ENCODE measurements at regions not wholly inside any gene's neighbourhood (a gene's known extent, or its start where the extent isn't known, plus 50 kb on each side); places are given as distances from the start of the nearest gene placed in this dataset.

DNA sequence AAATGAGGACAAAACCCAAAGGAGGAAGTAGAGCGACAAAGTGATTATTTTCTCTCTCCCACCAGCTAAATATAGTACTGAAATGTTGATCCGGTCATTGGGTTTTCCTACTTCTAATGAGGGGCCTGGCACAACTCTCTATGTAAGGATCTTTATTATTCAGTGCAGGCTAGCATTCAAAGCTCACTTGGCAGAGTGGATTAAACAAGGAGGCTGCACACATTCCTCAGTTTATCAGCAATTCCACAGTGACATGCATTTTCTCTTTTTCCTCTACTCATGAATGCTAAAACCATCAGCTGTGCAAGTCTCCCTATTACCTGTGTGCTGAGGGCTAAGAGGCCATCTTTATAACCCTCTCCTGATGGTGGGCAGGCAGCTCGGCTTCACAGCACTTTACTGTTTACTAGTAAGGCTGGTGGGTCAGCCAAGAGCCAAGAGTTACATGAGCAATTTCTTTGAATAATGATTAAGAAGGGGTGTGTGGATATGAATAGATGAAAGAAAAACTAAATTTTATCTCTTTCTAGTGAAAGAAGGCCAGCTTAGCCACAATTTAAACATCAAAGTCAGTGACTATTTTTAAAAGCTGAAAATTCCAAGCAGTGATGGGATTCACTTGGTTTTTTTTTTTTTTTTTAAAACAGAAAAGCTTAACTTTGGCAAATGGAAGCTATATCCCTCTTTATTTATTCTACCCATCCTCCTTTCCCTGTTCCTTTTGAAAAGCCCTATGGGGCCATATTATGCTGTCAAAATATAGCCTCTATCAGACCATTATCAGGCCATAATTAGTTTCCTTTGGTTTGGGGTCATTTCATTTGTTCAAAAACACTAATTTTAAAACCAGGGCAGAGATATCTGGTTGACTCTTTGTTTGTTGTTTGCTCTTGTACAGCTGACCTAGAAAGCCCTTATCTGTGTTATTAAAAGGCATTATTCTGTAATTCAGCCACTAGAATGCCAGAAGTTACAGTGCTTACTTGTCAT is 111.0 kb downstream of the RBM43 start:
- Histone ChIP-seq H3K27ac (ENCODE audit: low read depth in 1 of 2, low read length in 1 of 2) (no peak overlapping the region), H3K9me3 (ENCODE audit: control insufficient read depth in 4 of 4, insufficient read depth in 3 of 4, low read length in 3 of 4) (no peaks in the 10 kb centered on the region), H3K27me3 (ENCODE audit: control insufficient read depth in 3 of 3, insufficient read depth in 3 of 3, low read length in 2 of 3) (no peaks in the 10 kb centered on the region), H3K4me1 (ENCODE audit: control insufficient read depth in 5 of 5, insufficient read depth in 5 of 5, low read length in 5 of 5) (peaks cover 0 to 21% (median 4%) of the 10 kb centered on the region in 5 donors), H3K9ac (ENCODE audit: insufficient read depth in 1 of 2, low read length in 2 of 2) (no peak overlapping the region), H3K4me3 (no peak overlapping the region), H3K36me3 (ENCODE audit: control insufficient read depth in 4 of 4, insufficient read depth in 4 of 4, low read length in 4 of 4) (no peaks in the 10 kb centered on the region)
- TF ChIP-seq, protein P1, sequence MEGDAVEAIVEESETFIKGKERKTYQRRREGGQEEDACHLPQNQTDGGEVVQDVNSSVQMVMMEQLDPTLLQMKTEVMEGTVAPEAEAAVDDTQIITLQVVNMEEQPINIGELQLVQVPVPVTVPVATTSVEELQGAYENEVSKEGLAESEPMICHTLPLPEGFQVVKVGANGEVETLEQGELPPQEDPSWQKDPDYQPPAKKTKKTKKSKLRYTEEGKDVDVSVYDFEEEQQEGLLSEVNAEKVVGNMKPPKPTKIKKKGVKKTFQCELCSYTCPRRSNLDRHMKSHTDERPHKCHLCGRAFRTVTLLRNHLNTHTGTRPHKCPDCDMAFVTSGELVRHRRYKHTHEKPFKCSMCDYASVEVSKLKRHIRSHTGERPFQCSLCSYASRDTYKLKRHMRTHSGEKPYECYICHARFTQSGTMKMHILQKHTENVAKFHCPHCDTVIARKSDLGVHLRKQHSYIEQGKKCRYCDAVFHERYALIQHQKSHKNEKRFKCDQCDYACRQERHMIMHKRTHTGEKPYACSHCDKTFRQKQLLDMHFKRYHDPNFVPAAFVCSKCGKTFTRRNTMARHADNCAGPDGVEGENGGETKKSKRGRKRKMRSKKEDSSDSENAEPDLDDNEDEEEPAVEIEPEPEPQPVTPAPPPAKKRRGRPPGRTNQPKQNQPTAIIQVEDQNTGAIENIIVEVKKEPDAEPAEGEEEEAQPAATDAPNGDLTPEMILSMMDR (IDR thresholded peaks at IDR 0.05; ENCODE audit: control extremely low read depth, extremely low read depth) = no peak
- WGBS, 2 donors = 22 to 24% methylated on average over 3 of the region's 3 CpGs
- peak; percentile 67 to 90 (median 90) for DNase-seq
- no peak for ATAC-seq (ENCODE audit: insufficient read depth, low FRiP score)

DNA sequence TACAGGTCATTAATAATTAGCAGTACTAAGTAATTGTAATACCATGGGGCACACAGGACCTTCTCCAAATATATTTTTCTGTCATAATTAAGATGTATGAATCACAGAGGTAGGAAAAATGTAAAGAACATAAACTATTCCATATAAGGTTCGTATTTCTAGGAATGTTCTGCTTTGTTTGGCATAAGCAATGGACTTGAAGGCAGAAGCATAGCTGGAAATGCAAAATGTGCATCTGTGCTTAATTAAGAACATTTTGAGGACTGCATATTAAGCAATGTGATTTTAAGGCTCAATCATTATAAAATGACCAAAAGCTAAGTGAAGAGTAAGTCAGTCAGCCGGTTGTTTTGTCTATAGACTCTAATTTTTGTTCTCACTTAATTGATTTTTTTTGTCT is 123.2 kb downstream of the RBM43 start:
- Histone ChIP-seq H3K27me3 (ENCODE audit: control insufficient read depth in 3 of 3, insufficient read depth in 3 of 3, low read length in 2 of 3) (no peaks in the 10 kb centered on the region), H3K4me1 (ENCODE audit: control insufficient read depth in 5 of 5, insufficient read depth in 5 of 5, low read length in 5 of 5) (no peaks in the 10 kb centered on the region), H3K9ac (ENCODE audit: insufficient read depth in 1 of 2, low read length in 2 of 2) (no peak overlapping the region), H3K9me3 (ENCODE audit: control insufficient read depth in 4 of 4, insufficient read depth in 3 of 4, low read length in 3 of 4) (peaks cover 0 to 2% (median 0%) of the 10 kb centered on the region in 4 donors), H3K27ac (ENCODE audit: low read depth in 1 of 2, low read length in 1 of 2) (no peak overlapping the region), H3K36me3 (ENCODE audit: control insufficient read depth in 4 of 4, insufficient read depth in 4 of 4, low read length in 4 of 4) (no peaks in the 10 kb centered on the region), H3K4me3 (no peak overlapping the region)
- ATAC-seq (ENCODE audit: insufficient read depth, low FRiP score) (no peak), DNase-seq (no peak)
- WGBS, 2 donors = 85 to 92% methylated on average over 2 of the region's 2 CpGs
- TF ChIP-seq, protein P1 (IDR thresholded peaks at IDR 0.05; ENCODE audit: control extremely low read depth, extremely low read depth) = no peak

DNA sequence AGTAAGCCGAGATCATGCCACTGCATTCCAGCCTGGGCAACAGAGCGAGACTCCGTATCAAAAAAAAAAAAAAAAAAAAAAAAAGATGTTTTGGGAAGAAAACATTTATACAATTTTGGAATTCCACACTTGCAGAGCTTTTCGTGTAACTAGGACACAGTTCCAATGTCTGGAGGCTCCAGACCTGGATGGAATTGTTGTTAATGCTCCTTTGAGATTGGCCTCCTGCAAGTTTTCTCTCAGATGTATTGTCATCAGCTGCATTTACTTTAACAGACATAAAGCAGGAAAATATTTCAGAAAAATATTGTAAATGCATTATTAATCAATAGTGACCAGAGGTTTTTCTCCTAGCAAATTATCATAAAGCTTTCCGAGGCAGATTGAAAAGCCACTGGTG is 124.1 kb downstream of the RBM43 start:
- Histone ChIP-seq H3K9me3 (ENCODE audit: control insufficient read depth in 4 of 4, insufficient read depth in 3 of 4, low read length in 3 of 4) (peaks cover 0 to 2% (median 0%) of the 10 kb centered on the region in 4 donors), H3K27ac (ENCODE audit: low read depth in 1 of 2, low read length in 1 of 2) (no peak overlapping the region), H3K36me3 (ENCODE audit: control insufficient read depth in 4 of 4, insufficient read depth in 4 of 4, low read length in 4 of 4) (no peaks in the 10 kb centered on the region), H3K27me3 (ENCODE audit: control insufficient read depth in 3 of 3, insufficient read depth in 3 of 3, low read length in 2 of 3) (no peaks in the 10 kb centered on the region), H3K4me1 (ENCODE audit: control insufficient read depth in 5 of 5, insufficient read depth in 5 of 5, low read length in 5 of 5) (no peaks in the 10 kb centered on the region), H3K9ac (ENCODE audit: insufficient read depth in 1 of 2, low read length in 2 of 2) (no peak overlapping the region), H3K4me3 (no peak overlapping the region)
- TF ChIP-seq, protein P1 (IDR thresholded peaks at IDR 0.05; ENCODE audit: control extremely low read depth, extremely low read depth) = no peak
- ATAC-seq (ENCODE audit: insufficient read depth, low FRiP score) (no peak), DNase-seq (no peak)
- WGBS, 2 donors = 67 to 83% methylated on average over 5 of the region's 5 CpGs

Measured in lung (tissue), 11 donors.